ENCODE measurements at regions not wholly inside any gene's neighbourhood (a gene's known extent, or its start where the extent isn't known, plus 50 kb on each side); places are given as distances from the start of the nearest gene placed in this dataset.

DNA sequence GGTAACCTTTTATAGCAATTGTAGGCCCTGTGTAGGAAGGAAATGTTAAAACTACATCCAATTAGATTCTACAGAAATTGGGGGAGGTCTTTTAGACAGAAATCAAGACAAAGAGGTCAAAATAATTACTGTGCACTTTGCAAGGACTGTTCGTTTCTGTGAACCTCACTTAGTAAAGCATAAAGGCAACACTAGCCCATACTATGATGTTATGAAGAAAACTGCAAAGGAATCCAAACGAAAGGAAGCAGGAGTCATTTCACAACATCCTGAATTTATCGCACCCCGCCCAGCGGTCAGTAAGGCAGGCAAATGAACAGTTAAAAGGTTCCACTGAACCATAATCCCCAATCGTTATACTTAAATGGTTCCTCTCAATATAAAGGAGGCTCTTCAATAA is 429.5 kb upstream of the ARID1B start:
- ChIA-PET RAD21 (ENCODE audit: low non-redundant PET in 1 of 2, low total read pairs in 2 of 2, uncharacterized antibody in 2 of 2, unreplicated experiment in 2 of 2) (no interaction called here), CTCF (no interaction called here), POLR2A (no interaction called here)
- no peaks in the 10 kb centered on the region for H4K20me1 ChIP-seq (ENCODE audit: insufficient read depth)
- H3K27ac ChIP-seq (ENCODE audit: low read depth, low read length), result no peak overlapping the region
- H3K79me2 ChIP-seq (ENCODE audit: insufficient read depth, low read length), result no peaks in the 10 kb centered on the region
- no peak overlapping the region for H3K4me2 ChIP-seq (ENCODE audit: low read length)
- no peaks in the 10 kb centered on the region for H3K4me1 ChIP-seq (ENCODE audit: control insufficient read depth in 1 of 2, insufficient read depth in 2 of 2, low read length in 2 of 2)
- H3K9ac ChIP-seq (ENCODE audit: low read length), result no peak overlapping the region
- no peaks in the 10 kb centered on the region for H3K9me3 ChIP-seq (ENCODE audit: control insufficient read depth in 1 of 2, insufficient read depth in 1 of 2, low read depth in 1 of 2, low read length in 2 of 2)
- DNase-seq (ENCODE audit: low read depth, low spot score) (no peak), ATAC-seq (no peak)
- intact Hi-C loops (cut with micrococcal nuclease), result no loop called here
- TF ChIP-seq POLR2A (IDR thresholded peaks at IDR 0.05; ENCODE audit: borderline replicate concordance, extremely low read depth, insufficient read depth, insufficient read length) (no peak), ELF1 (IDR thresholded peaks at IDR 0.05; ENCODE audit: borderline replicate concordance, low read depth) (no peak), ZFX (IDR thresholded peaks at IDR 0.05) (no peak), ZNF274 (IDR thresholded peaks at IDR 0.05; ENCODE audit: low read depth, low read length) (no peak), FOSL1 (IDR thresholded peaks at IDR 0.05; ENCODE audit: low read depth) (no peak), EGR1 (IDR thresholded peaks at IDR 0.05; ENCODE audit: low read depth) (no peak), RAD21 (IDR thresholded peaks at IDR 0.05; ENCODE audit: low read depth) (no peak), TCF7L2 (IDR thresholded peaks at IDR 0.05; ENCODE audit: borderline replicate concordance, extremely low read depth, insufficient read depth, insufficient read length) (no peak), EZH2 (IDR thresholded peaks at IDR 0.05) (no peak), SP1 (IDR thresholded peaks at IDR 0.05; ENCODE audit: low read depth) (no peak), EZH2phosphoT487 (IDR thresholded peaks at IDR 0.05; ENCODE audit: borderline replicate concordance) (no peak), CEBPB (IDR thresholded peaks at IDR 0.05; ENCODE audit: low read depth) (no peak), ZBTB33 (IDR thresholded peaks at IDR 0.05; ENCODE audit: extremely low read depth, insufficient replicate concordance, low read length) (no peak), CTCF (IDR thresholded peaks at IDR 0.05 in 2 of 3, conservative IDR thresholded peaks at IDR 0.05 in 1 of 3; ENCODE audit: borderline replicate concordance in 1 of 3, insufficient read depth in 1 of 3, low read depth in 2 of 3, low read length in 2 of 3) (no peak), POLR2AphosphoS5 (IDR thresholded peaks at IDR 0.05; ENCODE audit: low read depth, low read length) (no peak), CBX3 (IDR thresholded peaks at IDR 0.05; ENCODE audit: low read depth) (no peak), REST (IDR thresholded peaks at IDR 0.05; ENCODE audit: low read depth) (no peak), JUND (IDR thresholded peaks at IDR 0.05) (no peak)
- TF ChIP-seq, protein P1, sequence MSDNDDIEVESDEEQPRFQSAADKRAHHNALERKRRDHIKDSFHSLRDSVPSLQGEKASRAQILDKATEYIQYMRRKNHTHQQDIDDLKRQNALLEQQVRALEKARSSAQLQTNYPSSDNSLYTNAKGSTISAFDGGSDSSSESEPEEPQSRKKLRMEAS (IDR thresholded peaks at IDR 0.05), result no peak
- TF ChIP-seq, protein P2, sequence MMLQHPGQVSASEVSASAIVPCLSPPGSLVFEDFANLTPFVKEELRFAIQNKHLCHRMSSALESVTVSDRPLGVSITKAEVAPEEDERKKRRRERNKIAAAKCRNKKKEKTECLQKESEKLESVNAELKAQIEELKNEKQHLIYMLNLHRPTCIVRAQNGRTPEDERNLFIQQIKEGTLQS (IDR thresholded peaks at IDR 0.05), result no peak
- no peaks in the 10 kb centered on the region for H3K9me2 ChIP-seq (ENCODE audit: insufficient read depth)
- no TSS peak for BruUV-seq (replicated peaks)
- no peaks in the 10 kb centered on the region for H3K36me3 ChIP-seq (ENCODE audit: control insufficient read depth in 1 of 2, insufficient read depth in 2 of 2, low read length in 2 of 2)
- H3K4me3 ChIP-seq (replicated peaks in 1 of 2; ENCODE audit: low read depth in 1 of 2, low read length in 2 of 2), result no peak overlapping the region
- H3K27me3 ChIP-seq (ENCODE audit: insufficient read depth, low read length), result peaks cover 29% of the 10 kb centered on the region
- H2AFZ ChIP-seq (ENCODE audit: low read depth, low read length, poor library complexity, severe bottlenecking), result no peak overlapping the region
